ENCODE measurements at regions not wholly inside any gene's neighbourhood (a gene's known extent, or its start where the extent isn't known, plus 50 kb on each side); places are given as distances from the start of the nearest gene placed in this dataset.

- H3K27ac ChIP-seq, result no peak overlapping the region
- WGBS, result 85% methylated on average over 2 of the region's 2 CpGs
- no peaks in the 10 kb centered on the region for H3K27me3 ChIP-seq (replicated peaks; ENCODE audit: insufficient read depth)
- no peaks in the 10 kb centered on the region for H3K9me3 ChIP-seq
- H3K4me3 ChIP-seq, result no peak overlapping the region
- intact Hi-C loops (cut with DNase I), result loop anchor here (10.0 kb wide), 1 partner anchor 1080 kb away; no protein-coding TSS in a partner anchor
- H3K4me1 ChIP-seq (replicated peaks), result peaks cover 4% of the 10 kb centered on the region
- TF ChIP-seq, protein P1, sequence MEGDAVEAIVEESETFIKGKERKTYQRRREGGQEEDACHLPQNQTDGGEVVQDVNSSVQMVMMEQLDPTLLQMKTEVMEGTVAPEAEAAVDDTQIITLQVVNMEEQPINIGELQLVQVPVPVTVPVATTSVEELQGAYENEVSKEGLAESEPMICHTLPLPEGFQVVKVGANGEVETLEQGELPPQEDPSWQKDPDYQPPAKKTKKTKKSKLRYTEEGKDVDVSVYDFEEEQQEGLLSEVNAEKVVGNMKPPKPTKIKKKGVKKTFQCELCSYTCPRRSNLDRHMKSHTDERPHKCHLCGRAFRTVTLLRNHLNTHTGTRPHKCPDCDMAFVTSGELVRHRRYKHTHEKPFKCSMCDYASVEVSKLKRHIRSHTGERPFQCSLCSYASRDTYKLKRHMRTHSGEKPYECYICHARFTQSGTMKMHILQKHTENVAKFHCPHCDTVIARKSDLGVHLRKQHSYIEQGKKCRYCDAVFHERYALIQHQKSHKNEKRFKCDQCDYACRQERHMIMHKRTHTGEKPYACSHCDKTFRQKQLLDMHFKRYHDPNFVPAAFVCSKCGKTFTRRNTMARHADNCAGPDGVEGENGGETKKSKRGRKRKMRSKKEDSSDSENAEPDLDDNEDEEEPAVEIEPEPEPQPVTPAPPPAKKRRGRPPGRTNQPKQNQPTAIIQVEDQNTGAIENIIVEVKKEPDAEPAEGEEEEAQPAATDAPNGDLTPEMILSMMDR (IDR thresholded peaks at IDR 0.05), result no peak
- TF ChIP-seq POLR2AphosphoS5 (IDR thresholded peaks at IDR 0.05), result no peak
- TF ChIP-seq POLR2A (IDR thresholded peaks at IDR 0.05), result no peak
- H3K36me3 ChIP-seq, result no peaks in the 10 kb centered on the region
- DNase-seq (ENCODE audit: low spot score), result no peak
Measured at GRCh38 chr9:14434971-14435718, 121.2 kb upstream of the NFIB start.

GRCh38 chr9:14434158-14434504 is 120.2 kb upstream of the NFIB start:
- no peaks in the 10 kb centered on the region for H3K9me3 ChIP-seq
- H3K4me1 ChIP-seq (replicated peaks), result peaks cover 4% of the 10 kb centered on the region
- no peaks in the 10 kb centered on the region for H3K36me3 ChIP-seq
- intact Hi-C loops (cut with DNase I), result loop anchor here (10.0 kb wide), 1 partner anchor 1079 kb away; no protein-coding TSS in a partner anchor
- no peak for TF ChIP-seq POLR2AphosphoS5 (IDR thresholded peaks at IDR 0.05)
- TF ChIP-seq, protein P1 (IDR thresholded peaks at IDR 0.05), result no peak
- no peak for TF ChIP-seq POLR2A (IDR thresholded peaks at IDR 0.05)
- no peak overlapping the region for H3K27ac ChIP-seq
- H3K27me3 ChIP-seq (replicated peaks; ENCODE audit: insufficient read depth), result no peaks in the 10 kb centered on the region
- no peak overlapping the region for H3K4me3 ChIP-seq
- DNase-seq (ENCODE audit: low spot score), result no peak

DNA sequence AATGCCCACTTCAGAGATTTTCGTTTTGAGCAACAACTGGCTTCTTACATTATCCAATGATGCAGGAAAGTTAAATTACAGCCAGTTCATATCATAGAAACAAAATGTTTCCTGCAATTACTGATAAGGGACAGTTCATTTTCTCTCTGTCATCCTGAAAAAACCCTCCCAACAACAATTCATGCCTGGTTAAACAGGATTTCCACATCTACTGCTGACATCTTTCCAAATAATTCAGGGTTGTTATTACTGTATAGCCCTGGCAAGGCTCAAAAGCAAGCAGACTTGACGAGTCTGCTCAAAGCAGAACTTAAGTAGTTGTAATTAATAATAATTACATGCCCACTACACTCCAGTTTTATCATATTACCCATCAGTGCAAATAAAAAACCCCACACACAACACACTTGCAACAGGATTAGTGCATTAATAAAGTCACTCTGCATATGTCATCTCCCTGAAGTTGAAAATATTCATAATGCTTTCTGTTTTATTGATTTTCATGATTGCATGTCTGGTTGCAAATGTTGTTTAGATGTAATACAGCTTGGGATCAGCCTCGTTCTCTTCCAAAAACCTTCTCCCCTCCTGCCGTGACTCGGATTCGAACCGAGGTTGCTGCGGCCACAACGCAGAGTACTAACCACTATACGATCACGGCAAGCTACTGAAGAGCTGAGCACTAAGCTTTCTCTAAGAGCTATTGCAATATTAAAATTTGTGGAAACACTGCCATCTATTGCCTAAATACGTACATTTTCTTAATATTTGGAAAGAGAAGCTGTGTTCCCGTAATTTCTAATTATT is 119.6 kb upstream of the NFIB start:
- H3K36me3 ChIP-seq, result no peaks in the 10 kb centered on the region
- 8% methylated on average over 13 of the region's 13 CpGs for WGBS
- TF ChIP-seq, protein P1 (IDR thresholded peaks at IDR 0.05), result peak in 3 of 4 experiments; percentile 31 to 58 (median 43)
- TF ChIP-seq POLR2A (IDR thresholded peaks at IDR 0.05) (no peak), POLR2AphosphoS5 (IDR thresholded peaks at IDR 0.05) (peak; percentile 39)
- no peak overlapping the region for H3K4me3 ChIP-seq
- no peak overlapping the region for H3K27ac ChIP-seq
- H3K4me1 ChIP-seq (replicated peaks), result peaks cover 4% of the 10 kb centered on the region
- no peaks in the 10 kb centered on the region for H3K9me3 ChIP-seq
- DNase-seq (ENCODE audit: low spot score), result no peak
- intact Hi-C loops (cut with DNase I), result loop anchor here (10.0 kb wide), 1 partner anchor 1079 kb away; no protein-coding TSS in a partner anchor
- no peaks in the 10 kb centered on the region for H3K27me3 ChIP-seq (replicated peaks; ENCODE audit: insufficient read depth)

- H3K4me3 ChIP-seq, result no peak overlapping the region
- no peak overlapping the region for H3K27ac ChIP-seq
- TF ChIP-seq, protein P1 (IDR thresholded peaks at IDR 0.05), result no peak
- TF ChIP-seq POLR2A (IDR thresholded peaks at IDR 0.05) (no peak), POLR2AphosphoS5 (IDR thresholded peaks at IDR 0.05) (no peak)
- WGBS, result 66% methylated on average over 1 of the region's 1 CpG
- H3K27me3 ChIP-seq (replicated peaks; ENCODE audit: insufficient read depth), result no peaks in the 10 kb centered on the region
- intact Hi-C loops (cut with DNase I), result loop anchor here (10.0 kb wide), 1 partner anchor 1078 kb away; no protein-coding TSS in a partner anchor
- no peak for DNase-seq (ENCODE audit: low spot score)
- H3K9me3 ChIP-seq, result no peaks in the 10 kb centered on the region
- H3K36me3 ChIP-seq, result no peaks in the 10 kb centered on the region
- peaks cover 4% of the 10 kb centered on the region for H3K4me1 ChIP-seq (replicated peaks)
Measured at GRCh38 chr9:14432666-14433350, 118.9 kb upstream of the NFIB start.
